MG63 (cell line): ENCODE measurements at regions not wholly inside any gene's neighbourhood (a gene's known extent, or its start where the extent isn't known, plus 50 kb on each side); places are given as distances from the start of the nearest gene placed in this dataset.
"Not testable (repeated sequence)": the region's sequence is repeated elsewhere in the genome, so short reads cannot be mapped to it uniquely, and the experiment has no call there.

ENCODE experiments used
- DNase-seq: peaks from one replicate; pipeline ENCODE4 v3.0.0-alpha.2; 2020
- H3K27me3 ChIP-seq: fragments of 250-450 bp; sonication (Bioruptor Pico); 2 replicates; pipeline ENCODE4 v1.5.1; 2020; ENCODE audit warnings: mild to moderate bottlenecking, moderate library complexity
- H3K36me3 ChIP-seq: fragments of 250-450 bp; sonication (Bioruptor Pico); 2 replicates; pipeline ENCODE4 v1.5.1; 2020; ENCODE audit warnings: mild to moderate bottlenecking, moderate library complexity
- H3K4me3 ChIP-seq: fragments of 250-450 bp; sonication (Bioruptor Pico); 2 replicates; pipeline ENCODE4 v1.5.1; 2020; ENCODE audit warnings: mild to moderate bottlenecking, moderate library complexity
- H3K9me3 ChIP-seq: fragments of 250-450 bp; sonication (Bioruptor Pico); 2 replicates; pipeline ENCODE4 v1.5.1; 2020; ENCODE audit warnings: mild to moderate bottlenecking, moderate library complexity

DNA sequence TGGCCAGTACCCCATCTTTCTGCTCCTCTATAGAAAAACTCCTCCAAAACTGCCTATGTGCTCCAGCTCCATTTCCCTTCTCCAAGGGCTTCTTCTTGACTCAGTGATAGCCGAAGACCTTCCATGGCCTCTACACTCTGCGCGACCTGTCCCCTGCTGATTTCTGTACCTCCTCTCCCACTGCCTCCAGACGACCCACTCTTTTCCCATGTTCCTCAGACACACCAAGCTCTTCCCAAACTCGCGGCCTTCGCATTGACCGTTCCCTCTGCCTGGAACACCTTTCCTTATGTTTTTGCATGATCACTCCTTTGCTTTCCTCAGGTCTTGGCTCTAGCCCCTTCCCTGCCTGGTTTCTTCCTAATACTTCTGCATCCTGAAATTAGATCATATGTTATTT is 255.6 kb upstream of the SDK2 start:
- Histone ChIP-seq H3K27me3 (peaks cover 30% of the 10 kb centered on the region), H3K4me3 (no peak overlapping the region), H3K9me3 (no peaks in the 10 kb centered on the region), H3K36me3 (no peaks in the 10 kb centered on the region)
- DNase-seq = no peak

DNA sequence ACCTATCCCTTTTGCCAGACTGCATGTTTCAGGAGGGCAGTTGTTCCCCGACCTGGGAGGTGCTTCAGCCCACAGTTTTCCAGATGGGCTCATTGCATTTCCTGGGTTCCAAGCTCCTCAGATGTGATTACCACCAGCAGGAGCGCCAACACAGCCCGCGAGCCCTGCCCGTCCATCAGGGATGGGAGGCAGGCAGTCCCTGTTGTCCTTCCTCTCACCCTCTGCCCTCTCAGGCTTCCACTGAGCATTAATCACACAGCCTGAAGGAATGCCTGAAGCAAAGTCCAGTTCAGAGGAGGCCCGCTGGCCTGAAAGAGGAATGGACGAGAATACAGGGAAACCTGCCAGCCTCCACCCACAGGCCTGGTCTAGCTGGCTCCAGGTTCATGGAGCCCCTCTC is 256.3 kb upstream of the SDK2 start:
- Histone ChIP-seq H3K27me3 (peaks cover 23% of the 10 kb centered on the region), H3K36me3 (no peaks in the 10 kb centered on the region), H3K9me3 (no peaks in the 10 kb centered on the region), H3K4me3 (no peak overlapping the region)
- no peak for DNase-seq

DNA sequence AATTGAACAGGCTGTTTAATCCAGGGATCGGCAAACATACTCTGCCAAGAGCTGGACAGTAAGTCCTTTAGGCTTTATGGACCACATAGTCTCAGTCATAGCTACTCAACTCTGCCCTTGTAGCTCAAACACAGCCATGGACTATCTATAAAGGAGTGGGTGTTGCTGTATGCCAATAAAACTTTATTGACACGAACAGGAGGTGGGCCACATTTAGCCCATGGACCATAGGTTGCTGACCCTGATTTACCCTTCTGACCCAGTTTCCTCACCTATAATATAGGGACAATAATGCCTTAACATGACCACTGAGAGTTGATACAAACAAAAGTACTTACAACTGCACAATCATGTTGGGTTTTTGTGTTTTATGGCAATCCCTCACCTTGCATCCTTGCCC is 257.0 kb upstream of the SDK2 start:
- no peak for DNase-seq
- no peaks in the 10 kb centered on the region for H3K36me3 ChIP-seq
- H3K27me3 ChIP-seq = peaks cover 16% of the 10 kb centered on the region
- no peaks in the 10 kb centered on the region for H3K9me3 ChIP-seq
- H3K4me3 ChIP-seq = no peak overlapping the region

DNA sequence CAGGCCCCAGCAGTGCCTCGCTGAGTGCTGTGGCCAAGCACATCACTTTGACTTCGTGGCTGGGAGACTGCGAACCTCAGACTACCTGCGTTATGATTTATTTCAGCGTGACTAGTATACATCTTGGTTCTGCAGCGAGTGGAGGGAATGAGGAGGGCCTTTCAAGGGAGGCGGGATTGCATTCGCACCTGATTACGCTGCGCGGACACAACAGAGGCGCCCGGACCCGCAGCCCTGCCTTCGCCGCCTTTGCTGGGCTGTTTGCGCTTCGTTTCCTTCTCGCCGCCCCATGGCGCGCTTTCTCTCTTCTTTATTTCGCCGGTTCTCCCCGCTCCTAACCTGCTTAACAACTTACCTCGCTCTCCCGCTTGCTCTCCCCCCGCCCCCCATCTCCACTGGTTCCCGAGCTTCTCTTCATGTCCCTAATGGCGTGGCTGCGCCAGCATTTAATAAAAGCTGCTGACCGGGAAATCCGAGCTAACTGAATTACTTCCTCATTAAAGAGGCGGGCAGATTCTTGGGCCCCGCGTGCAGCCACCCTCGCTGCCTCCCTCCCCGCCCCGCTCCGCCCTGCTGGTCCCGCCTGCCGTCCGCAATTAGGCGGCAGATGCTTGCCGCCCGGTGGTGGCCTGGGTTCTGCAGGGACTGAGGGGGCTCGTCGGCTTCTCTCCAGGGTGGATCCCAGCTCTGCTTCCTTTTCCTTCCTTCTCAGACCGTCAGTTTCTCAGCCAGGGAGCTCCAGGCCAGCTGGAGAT is 257.6 kb upstream of the SDK2 start:
- DNase-seq = no peak
- Histone ChIP-seq H3K27me3 (peaks cover 10% of the 10 kb centered on the region), H3K36me3 (no peaks in the 10 kb centered on the region), H3K4me3 (no peak overlapping the region), H3K9me3 (no peaks in the 10 kb centered on the region)

DNA sequence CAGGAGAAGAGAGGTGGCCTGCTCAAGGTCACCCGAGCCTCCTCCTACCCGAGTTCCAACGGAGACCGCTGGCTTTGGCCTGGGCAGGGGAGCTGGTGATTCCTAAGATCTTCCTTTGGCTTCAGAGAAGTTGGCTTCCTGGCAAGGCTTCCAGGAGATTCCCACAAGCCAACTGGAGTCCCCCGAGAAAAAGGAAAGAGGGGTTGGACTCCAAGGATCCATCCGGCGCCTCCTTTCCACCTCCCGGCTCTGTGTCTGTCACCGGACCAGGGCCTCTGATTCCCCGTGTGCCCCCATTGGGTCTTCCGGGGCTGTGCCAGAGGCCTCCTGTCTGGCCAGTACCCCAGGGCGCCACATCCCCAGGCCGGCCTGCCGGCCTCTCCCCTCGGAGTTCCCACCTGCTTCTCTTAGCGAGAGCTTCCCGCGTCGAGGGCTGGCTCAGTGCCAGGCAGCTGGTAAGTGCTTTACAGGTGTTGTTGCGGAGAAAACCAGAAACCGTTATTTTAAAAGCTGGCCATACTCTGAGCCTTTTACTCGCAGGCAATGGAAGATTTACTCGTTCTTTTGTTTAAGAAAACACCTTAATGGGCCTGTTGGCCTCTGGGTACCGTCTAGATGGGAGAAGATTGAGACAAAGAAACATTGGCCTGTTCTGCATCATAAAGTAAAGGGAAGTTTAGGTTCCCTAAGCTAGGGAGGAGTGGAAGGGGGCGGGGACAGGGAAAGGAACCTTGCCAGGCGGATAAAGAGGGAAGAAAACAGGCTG is 258.4 kb upstream of the SDK2 start:
- Histone ChIP-seq H3K36me3 (no peaks in the 10 kb centered on the region), H3K4me3 (no peak overlapping the region), H3K9me3 (no peaks in the 10 kb centered on the region), H3K27me3 (peaks cover 4% of the 10 kb centered on the region)
- DNase-seq = no peak

DNA sequence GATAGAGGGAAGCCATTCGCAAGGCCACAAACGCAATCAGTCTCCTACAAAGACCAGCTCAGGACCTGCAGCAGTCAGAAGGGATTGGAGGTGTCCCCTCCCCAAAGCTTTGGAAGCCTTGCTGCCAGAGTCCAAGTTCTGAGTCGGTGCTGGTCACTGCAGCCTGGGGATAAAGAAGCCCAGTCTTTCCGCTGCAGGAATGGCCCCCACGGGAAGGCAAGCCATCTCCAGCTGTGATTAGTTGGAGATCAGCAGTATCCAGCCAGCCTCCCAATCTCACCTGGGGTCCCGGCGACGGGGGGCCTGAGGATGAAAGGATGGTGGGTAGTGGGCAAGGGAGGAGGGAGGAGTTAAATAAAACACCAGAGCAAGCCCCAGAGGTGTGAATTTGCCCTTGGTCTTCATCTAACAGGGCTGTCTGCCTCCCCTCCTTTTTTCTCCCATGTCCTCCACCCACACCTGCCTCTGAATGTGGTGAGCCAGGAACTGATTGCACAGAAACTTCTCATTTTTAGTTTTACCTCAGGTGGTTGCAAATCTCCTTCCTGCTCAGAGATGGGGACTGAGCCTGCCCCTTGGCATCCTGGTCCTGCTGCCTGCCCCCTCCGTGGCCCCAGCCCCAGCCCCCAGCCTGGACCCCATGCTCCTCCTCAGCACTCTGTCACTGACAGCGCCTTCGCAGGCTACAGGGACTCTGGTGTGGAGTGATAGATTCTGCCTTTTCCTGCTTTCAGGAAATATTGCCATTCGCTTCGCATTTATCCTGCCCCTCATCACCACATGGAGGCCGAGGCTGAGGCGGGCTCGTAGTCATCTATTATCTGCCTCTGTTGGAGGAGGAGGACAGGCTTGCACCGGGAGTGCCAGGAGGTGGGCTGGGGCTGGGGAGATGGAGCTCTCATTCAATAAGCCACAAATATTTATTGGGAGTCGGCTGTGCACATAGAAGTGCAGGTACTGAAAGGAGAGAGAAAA is 262.9 kb upstream of the SDK2 start:
- peaks cover 19% of the 10 kb centered on the region for H3K27me3 ChIP-seq
- DNase-seq = no peak
- no peak overlapping the region for H3K4me3 ChIP-seq
- H3K9me3 ChIP-seq = no peaks in the 10 kb centered on the region
- H3K36me3 ChIP-seq = no peaks in the 10 kb centered on the region

DNA sequence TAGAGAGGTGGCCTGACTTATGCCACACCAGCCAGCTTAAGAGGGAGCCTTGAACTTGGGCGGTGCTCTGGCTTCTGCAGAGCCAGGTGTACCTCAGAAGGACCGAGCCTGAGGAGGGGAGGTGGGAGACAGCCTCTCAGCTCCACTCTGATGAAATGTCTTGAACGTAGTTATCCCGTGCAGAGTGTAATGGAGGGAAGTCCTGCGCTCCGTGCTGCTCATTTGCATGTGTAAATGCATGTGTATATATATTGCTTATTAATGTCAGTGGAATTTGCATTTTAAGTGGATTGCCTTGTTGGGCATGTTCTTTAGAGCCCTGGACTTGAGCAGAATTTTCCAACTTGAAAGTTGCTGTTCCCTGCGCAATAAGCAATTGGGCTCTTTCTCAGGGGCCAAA is 264.9 kb upstream of the SDK2 start:
- H3K9me3 ChIP-seq = no peaks in the 10 kb centered on the region

DNA sequence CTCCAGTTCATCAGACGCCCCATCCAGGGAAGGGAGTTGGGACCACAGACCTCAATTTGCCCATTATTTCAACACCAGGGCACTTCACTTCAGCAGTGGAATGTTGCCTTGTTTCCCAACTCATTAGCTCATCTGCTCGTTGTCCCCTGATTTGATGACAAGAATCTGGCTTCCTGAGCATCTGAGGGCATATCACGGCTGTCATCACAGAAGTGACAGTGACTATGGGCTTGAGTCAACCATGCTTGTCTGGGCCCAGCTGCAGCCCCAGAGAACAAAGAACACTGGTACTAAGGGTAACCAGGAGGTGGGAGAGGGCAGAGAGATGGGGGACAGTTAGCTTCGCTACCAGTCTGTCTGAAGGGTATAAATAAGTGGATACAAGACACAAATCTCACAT is 266.0 kb upstream of the SDK2 start:
- Histone ChIP-seq H3K9me3 (no peaks in the 10 kb centered on the region), H3K27me3 (peaks cover 19% of the 10 kb centered on the region)
- DNase-seq = no peak

More for the DNA sequence above, 264.9 kb upstream of the SDK2 start:
- Histone ChIP-seq H3K4me3 (no peak overlapping the region), H3K27me3 (peaks cover 19% of the 10 kb centered on the region), H3K36me3 (no peaks in the 10 kb centered on the region)
- DNase-seq = no peak

DNA sequence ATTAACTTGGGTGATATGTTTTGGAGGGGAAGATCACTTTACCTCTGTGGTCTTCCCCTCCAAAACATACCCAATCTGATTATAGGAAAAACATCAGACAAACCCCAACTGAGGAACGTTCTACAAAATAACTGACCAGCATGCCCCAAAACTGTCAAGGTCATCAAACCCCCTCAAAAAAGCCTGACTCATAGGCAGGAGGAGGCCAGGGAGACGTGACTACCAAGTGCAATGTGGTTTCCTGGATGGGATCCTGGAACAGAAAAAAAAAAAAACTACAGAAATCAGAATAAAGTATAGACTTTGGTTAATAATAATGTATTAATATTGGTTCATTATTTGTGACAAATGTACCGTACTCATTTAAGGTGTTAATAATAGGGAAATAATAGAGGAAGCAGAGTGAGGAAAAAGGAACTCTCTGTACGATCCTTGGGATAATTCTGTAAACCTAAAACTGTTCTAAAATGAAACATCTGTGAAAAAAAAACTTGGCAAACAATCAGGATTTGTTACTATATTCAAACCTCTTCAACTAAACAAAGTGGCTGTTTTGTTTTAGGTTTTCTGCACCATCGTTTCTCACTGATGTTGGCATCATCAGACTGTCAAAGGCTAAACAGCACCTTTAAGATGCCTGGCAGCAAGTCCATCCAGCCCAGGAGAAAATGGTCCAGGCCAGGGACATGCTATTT is 266.7 kb upstream of the SDK2 start:
- Histone ChIP-seq H3K9me3 (no peaks in the 10 kb centered on the region), H3K4me3 (no peak overlapping the region), H3K36me3 (no peaks in the 10 kb centered on the region), H3K27me3 (peaks cover 19% of the 10 kb centered on the region)
- no peak for DNase-seq

More for the DNA sequence above, 266.0 kb upstream of the SDK2 start:
- Histone ChIP-seq H3K4me3 (no peak overlapping the region), H3K36me3 (no peaks in the 10 kb centered on the region)

DNA sequence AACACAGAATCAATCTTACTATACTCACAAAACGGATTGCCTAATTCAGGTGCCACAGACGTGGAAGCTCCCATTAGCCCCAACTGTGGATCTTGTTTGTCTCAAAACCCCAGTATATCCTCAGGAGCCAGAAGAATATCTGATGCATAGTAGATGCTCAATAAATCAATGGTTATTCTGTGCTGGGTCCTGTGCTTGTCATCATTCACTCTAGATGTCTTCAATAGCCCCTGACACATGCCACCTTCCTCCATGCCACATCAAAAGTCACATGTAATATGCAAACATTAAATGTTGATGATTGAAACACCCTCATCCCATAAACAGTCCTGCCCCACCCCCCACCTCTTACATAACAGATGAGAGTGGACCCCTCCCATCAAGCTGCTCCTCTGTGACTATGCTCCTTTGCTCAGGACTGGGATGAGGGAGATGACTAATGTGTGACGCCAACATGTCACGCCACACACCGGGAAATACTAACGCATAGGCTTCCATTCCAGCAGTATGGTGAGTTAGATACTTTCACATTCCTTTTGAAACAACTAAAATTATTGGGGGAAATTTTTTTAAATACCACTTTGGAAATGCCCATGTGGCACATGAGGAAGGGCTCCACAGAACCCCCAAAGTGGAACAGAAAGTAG is 267.6 kb upstream of the SDK2 start:
- Histone ChIP-seq H3K36me3 (no peaks in the 10 kb centered on the region), H3K9me3 (no peaks in the 10 kb centered on the region), H3K4me3 (no peak overlapping the region), H3K27me3 (peaks cover 23% of the 10 kb centered on the region)
- peak; percentile 21 for DNase-seq

DNA sequence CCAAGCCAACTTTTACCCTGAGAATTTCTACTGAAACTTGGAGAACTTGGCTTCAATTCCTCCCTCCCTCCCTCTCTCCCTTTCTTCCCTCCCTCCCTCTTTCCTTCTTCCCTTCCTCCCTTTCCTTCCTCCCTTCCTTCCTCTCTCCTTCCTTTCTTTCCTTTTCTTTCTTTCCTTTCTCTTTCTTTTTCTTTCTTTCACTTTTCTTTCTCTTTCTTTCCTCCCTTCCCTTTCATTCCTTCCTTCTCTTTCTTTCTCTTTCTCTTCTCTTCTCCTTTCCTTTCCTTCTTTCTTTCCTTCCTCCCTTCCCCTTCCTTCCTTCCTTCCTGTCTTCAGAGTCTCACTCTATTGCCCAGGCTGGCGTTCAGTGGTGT is 268.1 kb upstream of the SDK2 start:
- Histone ChIP-seq H3K9me3 (no peaks in the 10 kb centered on the region), H3K27me3 (peaks cover 23% of the 10 kb centered on the region), H3K36me3 (no peaks in the 10 kb centered on the region), H3K4me3 (no peak overlapping the region)
- no peak for DNase-seq

DNA sequence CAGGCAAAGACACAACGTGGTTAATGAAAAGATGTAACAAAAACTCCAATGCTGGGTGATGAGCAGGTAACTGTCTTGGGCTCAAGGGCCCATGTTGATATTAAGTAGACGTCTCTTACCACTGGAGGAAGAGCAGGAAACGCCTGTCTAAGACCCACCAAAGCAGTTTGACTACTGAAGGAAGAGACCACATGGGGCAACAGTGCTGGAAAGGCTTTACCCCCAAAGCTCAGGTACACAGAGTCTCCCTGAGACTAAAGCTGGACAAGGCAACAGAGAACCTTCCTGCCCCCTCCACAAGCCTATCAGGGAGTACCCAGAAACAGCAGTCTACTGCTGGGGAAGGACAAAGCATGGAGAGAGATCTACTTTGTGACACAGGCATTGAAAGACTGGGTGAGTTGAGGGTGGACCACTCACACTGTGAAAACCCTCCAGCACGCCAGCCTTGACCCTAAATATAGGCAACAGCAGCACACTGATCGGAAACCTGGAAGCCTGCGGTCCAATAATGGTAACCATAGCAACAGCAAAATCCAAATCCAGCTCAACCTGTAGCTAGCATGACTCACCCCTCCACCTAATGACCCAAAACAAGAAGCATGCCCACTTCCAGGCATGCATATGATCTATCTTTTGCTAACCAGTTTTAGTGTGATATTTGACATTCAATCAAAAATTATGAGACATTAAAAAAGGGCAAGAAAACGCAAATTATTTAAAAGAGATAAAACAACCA is 270.5 kb upstream of the SDK2 start:
- Histone ChIP-seq H3K9me3 (peaks cover 7% of the 10 kb centered on the region; the same call in 1 of the 2 replicates), H3K27me3 (peaks cover 13% of the 10 kb centered on the region; the same call in 1 of the 2 replicates), H3K4me3 (no peak overlapping the region), H3K36me3 (no peaks in the 10 kb centered on the region)
- no peak for DNase-seq

DNA sequence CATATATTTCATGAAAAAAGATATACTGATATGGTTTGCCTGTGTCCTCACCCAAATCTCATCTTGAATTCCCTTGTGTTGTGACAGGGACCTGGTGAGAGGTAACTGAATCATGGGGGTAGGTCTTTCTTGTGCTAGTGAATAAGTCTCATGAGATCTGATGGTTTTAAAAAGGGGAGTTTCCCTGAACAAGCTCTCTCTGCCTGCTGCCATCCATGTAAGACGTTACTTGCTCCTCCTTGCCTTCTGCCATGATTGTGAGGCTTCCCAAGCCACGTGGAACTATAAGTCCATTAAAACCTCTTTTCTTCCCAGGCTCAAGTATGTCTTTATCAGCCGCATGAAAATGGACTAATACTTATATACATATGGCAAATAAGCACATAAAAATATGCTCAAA is 274.8 kb upstream of the SDK2 start:
- H3K27me3 ChIP-seq = peaks cover 29% of the 10 kb centered on the region
- not testable (repeated sequence) for H3K4me3 ChIP-seq, H3K36me3 ChIP-seq, DNase-seq
- peaks cover 10% of the 10 kb centered on the region for H3K9me3 ChIP-seq

DNA sequence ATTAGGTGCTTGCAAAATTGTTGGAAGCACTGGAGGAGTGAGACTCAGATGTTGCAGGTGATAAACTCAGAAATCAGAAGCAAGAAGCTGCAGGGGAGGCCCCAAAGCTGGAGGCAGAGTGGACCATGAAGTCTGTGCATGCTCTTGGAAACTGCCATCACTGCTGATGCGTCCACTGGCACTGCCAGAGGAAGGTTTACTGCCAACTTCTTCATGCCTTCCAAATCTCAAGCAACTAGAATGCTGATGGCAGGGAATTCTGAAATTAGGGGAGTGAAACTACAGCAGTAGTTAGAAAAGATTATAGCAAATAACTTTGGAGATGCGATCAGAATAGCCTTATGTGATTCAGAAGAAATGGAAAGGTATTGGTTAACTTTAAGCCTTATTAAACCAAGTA is 277.1 kb upstream of the SDK2 start:
- H3K9me3 ChIP-seq = peaks cover 12% of the 10 kb centered on the region
- H3K36me3 ChIP-seq = no peaks in the 10 kb centered on the region
- DNase-seq = no peak
- peaks cover 30% of the 10 kb centered on the region for H3K27me3 ChIP-seq
- H3K4me3 ChIP-seq = no peak overlapping the region

DNA sequence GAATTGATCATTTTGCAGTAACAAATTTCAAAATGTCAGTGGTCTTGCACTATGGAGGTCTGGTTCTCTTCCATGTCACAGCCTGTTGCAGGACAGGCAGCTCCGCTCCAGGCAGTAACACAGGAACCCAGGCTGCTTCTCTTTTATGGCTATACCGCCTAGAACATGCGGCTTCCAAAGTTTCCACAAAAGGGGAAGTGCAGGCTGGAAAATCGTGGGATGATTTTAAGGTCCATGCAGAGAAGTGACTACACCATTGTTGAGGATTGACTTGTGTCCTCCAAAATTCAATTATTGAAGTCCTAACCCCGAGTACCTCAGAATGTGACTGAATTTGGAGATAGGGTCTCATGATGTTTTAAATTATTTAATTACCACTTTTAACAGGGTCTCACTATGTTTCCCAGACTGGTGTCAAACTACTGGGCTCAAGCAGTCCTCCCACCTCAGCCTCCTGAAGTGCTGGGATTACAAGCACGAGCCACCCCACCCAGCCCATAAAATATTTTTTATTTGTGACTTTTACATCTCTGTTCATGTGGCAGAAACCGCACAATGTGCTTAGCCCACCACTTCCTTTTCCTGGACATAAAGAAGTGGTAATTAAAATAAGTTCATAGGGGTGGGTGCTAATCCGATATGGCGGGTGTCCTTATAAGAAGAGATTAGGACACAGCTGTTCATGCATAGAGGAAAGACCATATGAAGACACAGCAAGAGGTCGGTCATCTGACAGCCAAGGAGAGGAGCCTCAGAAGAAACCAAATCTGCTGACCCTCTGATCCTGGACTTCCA is 279.2 kb upstream of the RPL38 start:
- DNase-seq = no peak
- Histone ChIP-seq H3K27me3 (peaks cover 24% of the 10 kb centered on the region), H3K9me3 (peaks cover 16% of the 10 kb centered on the region), H3K36me3 (no peaks in the 10 kb centered on the region), H3K4me3 (no peak overlapping the region)
